Choroid plexus epithelial cell (primary cell): ENCODE measurements at regions not wholly inside any gene's neighbourhood (a gene's known extent, or its start where the extent isn't known, plus 50 kb on each side); places are given as distances from the start of the nearest gene placed in this dataset.
A peak's percentile ranks its signal among the peaks of the same experiment; 100 is the strongest.

Source experiments
- DNase-seq: peaks from one replicate; pipeline ENCODE4 v3.0.0-alpha.2; 2010; ENCODE audit warnings: low read depth
- H3K4me3 ChIP-seq: 2 replicates; pipeline ENCODE4 v1.5.1; 2011; ENCODE audit warnings: low read depth, mild to moderate bottlenecking, control low read depth, low read length, moderate library complexity
- TF ChIP-seq, protein P1 (sequence below): conservative IDR thresholded peaks from 2 replicates; pipeline ENCODE4 v1.5.1; 2011; ENCODE audit warnings: low read depth, mild to moderate bottlenecking, control low read depth, inconsistent platforms, low read length, moderate library complexity

DNA sequence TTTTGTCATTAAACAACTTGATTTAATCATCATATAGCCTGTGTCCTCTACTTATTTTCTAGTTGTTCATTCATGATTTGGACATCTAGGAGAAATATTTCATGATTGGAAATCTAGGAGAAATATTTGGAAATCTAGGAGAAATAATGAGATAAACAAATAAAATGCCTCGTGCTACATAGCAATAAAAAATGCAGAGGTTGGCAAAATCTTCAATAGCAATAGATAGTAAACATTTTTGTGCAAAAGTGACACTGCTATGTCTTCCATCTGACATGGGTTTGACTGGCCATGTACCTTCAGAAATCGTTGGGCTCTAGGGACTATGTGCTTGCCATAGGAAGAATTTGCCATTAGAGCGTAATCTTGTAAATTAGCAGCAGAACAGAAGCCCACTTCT is 1304.5 kb upstream of the ZEB2 start:
- no peak for DNase-seq
- H3K4me3 ChIP-seq, result no peak overlapping the region
- TF ChIP-seq, protein P1, sequence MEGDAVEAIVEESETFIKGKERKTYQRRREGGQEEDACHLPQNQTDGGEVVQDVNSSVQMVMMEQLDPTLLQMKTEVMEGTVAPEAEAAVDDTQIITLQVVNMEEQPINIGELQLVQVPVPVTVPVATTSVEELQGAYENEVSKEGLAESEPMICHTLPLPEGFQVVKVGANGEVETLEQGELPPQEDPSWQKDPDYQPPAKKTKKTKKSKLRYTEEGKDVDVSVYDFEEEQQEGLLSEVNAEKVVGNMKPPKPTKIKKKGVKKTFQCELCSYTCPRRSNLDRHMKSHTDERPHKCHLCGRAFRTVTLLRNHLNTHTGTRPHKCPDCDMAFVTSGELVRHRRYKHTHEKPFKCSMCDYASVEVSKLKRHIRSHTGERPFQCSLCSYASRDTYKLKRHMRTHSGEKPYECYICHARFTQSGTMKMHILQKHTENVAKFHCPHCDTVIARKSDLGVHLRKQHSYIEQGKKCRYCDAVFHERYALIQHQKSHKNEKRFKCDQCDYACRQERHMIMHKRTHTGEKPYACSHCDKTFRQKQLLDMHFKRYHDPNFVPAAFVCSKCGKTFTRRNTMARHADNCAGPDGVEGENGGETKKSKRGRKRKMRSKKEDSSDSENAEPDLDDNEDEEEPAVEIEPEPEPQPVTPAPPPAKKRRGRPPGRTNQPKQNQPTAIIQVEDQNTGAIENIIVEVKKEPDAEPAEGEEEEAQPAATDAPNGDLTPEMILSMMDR, result no peak

DNA sequence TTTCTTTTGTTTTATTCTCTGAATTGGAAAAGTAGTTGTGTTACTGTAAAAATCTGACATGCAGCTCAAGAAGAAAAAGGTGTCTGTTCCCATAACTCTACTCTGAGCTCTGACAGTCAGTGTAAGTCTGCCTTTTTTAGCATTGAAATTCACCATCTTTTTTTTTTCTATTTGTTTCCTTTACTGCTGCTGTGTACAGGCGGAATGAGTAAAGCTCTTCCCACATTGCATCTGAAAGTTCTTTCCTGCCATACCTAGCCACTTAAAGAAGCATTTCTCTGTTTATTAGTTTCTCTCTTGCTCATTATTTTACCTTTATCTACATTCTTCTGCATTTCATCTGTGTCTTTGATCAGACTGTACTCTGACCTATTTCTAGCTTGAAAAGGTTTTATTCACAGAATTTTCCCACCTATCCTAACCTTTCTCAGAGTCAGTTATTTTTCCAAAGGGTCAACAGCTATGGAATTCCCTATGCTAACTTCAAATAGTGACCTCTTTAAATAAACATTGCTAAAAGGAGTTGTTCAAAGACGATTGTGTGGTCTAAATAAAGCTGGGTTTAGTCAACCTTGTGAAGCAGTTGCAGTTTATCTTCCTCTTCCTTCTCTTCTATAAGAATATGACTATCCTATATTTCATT is 1303.1 kb upstream of the ZEB2 start:
- TF ChIP-seq, protein P1, result no peak
- H3K4me3 ChIP-seq, result no peak overlapping the region
- no peak for DNase-seq

DNA sequence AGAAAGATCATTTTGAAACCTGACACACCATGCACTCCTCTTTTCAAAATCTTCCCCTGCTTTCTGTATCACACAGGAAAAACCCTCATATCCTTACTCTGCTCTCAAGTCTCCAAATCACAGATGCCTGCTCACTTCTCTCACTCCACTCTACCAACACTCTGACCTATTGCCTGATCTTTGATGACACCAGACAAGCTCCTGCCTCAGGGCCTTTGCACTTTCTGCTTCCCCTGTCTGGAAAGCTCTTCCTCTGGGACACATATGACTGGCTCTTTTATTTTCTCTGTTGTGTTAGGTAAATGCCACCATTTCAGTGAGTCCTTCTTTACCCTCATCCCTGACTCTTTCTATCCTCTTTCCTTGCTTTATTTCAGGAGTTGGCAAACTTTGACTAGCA is 1300.7 kb upstream of the ZEB2 start:
- DNase-seq, result no peak
- no peak overlapping the region for H3K4me3 ChIP-seq
- TF ChIP-seq, protein P1, result no peak

DNA sequence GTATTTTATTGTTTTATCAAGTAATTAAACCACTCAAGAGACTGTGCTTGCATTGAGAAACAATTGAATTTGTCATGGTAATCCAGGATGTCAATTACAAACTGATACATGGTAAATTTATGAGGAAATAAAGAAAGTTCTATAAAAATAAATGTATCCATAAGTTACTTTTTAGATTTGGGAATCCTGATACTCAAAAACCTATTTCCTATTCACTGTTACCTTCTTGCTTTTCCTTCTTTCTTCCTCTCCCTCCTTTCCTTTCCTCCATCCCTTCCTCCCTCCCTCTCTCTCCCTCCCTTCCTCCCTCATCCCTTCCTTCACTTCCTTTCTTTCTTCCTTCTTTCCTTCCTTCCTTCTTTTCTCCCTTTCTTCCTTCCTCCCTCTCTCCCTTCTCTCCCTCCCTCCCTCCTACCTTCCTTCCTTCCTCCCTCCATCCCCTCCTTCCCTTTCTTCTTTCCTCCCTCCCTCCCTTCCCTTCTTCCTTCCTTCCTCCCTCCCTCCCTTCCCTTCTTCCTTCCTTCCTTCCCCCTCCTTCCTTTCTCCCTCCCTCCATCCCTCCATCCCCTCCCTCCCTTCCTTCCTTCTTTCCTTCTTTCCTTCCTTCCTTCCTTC is 1299.1 kb upstream of the ZEB2 start:
- no peak overlapping the region for H3K4me3 ChIP-seq
- TF ChIP-seq, protein P1, result no peak
- no peak for DNase-seq

DNA sequence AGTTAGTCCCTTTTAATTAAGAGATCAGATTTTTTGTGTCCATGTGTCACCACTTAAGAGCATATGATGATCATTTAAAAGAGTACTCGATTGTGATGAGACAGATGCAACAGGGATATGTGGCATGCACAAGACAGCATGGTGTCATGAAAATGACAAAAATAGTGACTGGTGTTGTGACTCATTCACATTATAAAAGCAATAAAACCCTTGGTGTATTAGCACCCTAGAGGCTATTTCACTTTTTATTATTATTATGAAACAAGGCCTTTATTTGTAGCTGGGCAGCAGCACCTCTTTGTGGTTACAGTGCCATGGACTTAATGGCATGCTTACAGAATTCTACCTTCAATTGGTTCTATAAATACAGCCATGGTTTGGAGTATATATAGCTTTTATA is 1296.0 kb upstream of the ZEB2 start:
- no peak for DNase-seq
- TF ChIP-seq, protein P1, result no peak
- no peak overlapping the region for H3K4me3 ChIP-seq

DNA sequence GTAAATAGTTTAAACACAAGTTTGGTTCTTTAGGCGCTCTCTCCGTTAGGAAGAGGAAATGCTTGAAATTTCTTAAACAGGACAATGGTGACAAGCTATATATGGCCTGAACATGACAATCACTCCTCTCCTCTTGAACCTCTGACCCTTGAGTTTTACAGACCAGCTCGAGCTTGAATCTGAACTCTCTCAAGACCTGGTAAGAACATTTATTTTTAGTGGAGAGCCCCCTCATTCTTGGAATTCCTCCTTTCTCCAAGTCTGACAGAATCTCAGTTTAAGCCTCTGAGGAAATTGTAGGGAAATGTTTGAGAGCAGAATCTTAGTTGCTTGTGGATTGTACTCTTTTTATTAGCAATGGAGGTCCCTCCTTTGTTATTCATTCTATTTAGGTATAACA is 1293.6 kb upstream of the ZEB2 start:
- DNase-seq, result peak; percentile 69
- no peak overlapping the region for H3K4me3 ChIP-seq
- TF ChIP-seq, protein P1, result no peak

DNA sequence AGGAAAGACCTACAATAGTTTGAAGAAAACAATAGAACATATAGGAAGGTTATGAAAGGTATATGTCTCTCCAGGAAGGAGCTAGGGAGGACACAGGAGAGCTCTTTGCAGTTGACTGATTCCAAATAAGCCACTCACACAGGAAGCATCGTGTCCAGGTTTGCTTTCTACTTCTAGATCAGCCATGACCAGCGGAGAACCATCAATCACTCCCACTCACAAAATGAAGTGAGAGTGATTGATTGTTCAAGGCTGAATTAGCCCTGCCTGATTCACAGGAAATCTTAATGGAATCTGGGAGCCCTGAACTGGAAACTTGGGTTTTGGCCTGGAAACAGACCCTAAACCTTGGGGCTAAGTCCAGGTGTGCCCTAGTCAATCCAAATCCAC is 1292.2 kb upstream of the ZEB2 start:
- TF ChIP-seq, protein P1, result no peak
- no peak for DNase-seq
- H3K4me3 ChIP-seq, result no peak overlapping the region
